NCI-H1048 (cell line): ENCODE measurements at regions not wholly inside any gene's neighbourhood (a gene's known extent, or its start where the extent isn't known, plus 50 kb on each side); places are given as distances from the start of the nearest gene placed in this dataset.
"Not testable (repeated sequence)": the region's sequence is repeated elsewhere in the genome, so short reads cannot be mapped to it uniquely, and the experiment has no call there.

Experiments
- DNase-seq: peaks from one replicate; lab custom pipeline; 2025; lab: John Stamatoyannopoulos, UW

DNA sequence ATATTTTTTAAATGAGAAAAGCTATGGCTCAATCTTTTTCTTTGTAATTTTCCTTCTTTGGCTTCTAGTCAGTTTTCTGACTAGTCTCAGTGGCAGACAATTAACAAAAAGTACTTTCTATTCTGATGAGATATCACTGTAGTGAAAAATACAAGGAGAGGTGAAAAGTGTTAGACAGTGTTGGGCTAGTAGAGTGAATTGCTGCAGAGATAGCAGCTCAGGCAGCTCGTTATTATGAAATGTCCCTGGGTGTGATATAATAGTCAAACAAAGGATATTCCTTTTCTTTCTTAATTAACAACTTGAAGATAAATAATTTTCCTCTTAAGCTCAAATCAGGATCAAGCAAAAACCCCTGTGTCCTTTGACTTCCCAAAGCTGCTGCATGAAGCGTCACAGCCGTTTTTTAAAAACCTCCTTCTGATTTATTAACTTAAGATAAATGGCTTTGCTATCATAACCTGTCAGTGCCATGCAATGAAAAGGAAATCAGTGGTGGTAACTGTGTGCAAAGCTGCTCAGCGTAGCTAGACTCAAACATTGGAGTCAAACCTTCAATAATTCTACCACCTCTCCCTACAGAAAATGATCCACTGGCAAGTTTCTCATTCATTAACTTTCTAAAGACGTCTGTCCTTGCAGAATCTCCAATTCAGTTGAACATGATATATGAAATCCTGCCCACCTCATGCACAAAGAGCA lies 646.6 kb upstream of the PTBP2 start:
- DNase-seq, result no peak

DNA sequence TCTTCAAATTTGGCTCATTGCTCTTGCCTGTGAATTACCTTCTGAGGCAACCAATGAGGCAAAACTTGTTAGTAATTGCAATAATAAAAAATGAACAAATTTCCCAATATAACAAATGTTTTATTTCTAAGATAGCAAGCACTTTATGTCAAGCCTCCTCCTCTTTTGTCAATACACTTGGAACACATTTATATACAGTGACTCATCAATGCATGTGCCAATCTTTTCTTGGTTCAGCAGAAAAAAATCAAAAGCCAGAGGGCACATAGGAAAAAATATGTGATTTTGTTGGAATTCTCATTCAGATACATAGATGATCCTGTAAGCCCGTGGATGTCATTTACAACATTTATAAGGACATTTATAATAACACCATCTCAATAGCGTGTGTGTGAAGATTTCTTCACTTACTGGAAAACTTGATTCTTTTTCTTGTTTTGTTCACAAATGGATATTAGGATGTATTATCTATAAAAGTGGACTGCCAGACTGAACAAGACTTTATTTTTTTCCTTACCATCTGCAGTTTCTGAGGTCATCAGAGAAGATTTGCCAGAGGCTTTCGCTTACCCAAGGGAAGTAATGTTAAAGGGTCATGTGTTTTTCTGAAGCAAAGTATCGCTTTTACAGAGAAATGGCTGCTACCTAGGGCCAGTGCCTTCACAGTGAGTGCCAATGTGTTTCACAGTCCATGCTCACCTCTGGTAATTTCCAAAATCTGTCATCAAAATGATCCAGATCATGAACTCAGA lies 645.7 kb upstream of the PTBP2 start:
- DNase-seq, result no peak

GRCh38 chr1:96076589-96076988 lies 645.0 kb upstream of the PTBP2 start:
- DNase-seq, result no peak

- no peak for DNase-seq
Observed at GRCh38 chr1:96079581-96079980, 642.0 kb upstream of the PTBP2 start.

DNA sequence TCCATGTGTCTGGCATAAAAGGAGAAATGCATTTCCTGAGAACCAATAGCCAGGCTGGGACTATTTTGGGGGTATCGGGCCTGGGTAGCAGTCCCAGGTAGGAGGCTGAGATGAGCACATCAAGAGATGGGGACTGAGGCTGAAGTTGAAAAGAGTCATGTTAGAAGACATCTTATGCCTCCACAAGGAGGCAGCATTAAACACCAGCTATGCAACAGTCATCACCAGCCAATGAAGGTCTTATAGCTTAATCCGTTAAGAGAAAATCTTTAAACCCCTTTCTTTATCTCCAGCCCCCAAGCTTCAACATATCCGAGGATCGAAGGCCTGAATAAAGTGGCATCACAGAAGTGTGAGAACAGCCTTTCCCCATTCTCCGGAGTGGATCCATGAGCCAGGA lies 640.7 kb upstream of the PTBP2 start:
- DNase-seq, result no peak

DNA sequence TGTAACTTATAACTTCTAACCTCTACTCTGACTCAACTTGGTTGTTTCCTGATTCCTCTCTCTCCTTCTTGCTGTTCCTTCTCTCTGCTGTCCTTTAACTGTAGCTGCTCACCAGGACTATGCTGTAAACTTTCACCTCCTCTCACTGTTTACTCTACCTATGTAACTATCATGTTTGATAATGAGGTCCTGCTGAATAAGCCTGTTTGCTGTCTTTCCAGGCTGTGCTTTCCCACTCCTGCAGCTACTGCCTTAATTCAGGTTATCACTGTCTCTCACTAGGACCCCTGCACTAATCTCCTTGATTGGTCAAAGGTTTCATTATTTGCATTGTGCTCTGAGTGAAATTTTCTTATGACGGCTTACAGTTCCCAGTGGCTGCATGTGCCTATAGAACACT lies 633.9 kb upstream of the PTBP2 start:
- DNase-seq, result no peak

GRCh38 chr1:96090134-96090533 lies 631.5 kb upstream of the PTBP2 start:
- DNase-seq, result no peak

DNA sequence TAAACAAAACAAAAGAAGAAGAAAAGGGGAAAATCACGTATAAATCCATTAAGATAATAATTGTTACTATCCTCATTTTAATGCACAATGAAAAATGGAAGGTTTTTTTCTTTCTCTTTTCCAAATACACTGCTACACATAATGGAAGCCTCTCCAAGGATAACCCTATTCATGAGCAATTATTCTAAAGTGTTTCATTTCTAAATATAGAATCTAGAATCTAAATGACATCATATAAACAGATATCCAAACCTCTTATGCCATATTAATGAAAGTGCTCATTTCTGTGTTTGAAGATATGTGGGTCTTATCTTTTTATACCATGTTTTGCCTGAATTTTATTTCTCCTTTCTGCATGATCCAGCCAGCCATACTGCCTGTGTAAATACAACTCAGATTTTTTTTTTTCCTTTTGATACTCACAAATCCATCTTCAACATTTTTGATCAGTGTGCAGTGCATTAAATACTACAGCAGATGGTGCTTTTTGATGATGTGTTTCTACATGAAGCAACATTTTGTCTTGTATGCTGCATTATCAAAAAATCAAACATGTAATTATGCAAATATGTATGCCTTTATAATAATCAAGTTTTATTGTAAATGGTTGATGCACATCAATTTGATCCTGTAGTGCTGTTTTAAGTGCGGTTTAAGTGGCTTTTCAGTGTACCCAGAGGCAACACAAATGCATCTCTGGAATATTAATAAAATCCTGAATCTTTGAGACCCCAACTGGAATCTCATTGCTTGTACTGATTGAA lies 625.6 kb upstream of the PTBP2 start:
- no peak for DNase-seq

DNA sequence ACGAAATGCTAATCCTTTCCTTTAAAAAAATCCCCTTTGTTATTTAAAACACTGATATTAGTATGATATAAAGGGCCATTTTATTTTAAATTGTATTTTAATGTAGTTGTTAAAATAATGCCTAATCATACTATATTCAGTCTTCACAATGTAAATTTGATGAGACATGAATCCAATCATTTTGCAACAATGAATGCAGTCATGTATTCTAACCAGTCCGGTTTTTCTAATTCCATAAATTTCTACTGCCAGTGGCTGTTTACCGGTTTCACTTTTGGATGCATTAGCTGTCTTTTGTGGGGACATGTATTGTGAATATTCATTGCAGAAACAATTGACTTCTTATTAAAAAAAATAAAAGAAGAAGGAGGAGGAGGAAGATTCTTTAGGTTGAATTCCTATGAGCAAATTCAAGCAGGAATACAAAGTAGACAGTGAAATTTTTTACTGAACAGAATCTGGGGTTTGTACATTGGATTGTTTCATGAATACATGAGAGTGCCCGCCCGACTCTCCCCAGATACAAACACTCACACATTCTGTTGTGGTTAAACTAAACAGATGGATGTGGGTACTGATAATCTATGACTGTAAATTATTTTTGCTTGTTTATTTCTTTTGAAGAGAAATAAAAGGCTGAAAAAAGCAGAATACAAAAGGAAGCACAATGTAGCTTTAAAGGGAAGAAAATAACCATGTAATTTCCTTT lies 624.8 kb upstream of the PTBP2 start:
- DNase-seq, result no peak

- DNase-seq, result no peak
Observed at GRCh38 chr1:96104506-96104905, 617.1 kb upstream of the PTBP2 start.

GRCh38 chr1:96104906-96105305 lies 616.7 kb upstream of the PTBP2 start:
- no peak for DNase-seq

DNA sequence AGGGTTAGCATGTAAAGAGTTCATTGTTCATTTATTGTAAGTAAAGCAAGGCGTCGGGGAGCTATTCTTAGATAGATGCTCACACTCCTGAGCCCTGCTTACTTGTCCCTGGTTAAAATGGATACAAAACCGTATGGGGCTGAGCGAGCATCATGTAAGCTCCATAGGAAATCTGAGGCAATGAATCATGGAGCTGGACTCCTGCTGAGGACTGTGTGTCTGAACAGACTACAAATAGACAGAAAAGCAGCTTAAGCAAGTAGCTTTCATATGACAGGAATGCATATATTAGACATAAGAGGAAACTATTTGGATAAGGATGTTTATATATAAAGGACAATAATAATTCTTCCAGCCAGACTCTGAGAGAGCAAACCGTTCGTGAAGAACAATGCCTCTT lies 604.9 kb upstream of the PTBP2 start:
- no peak for DNase-seq

DNA sequence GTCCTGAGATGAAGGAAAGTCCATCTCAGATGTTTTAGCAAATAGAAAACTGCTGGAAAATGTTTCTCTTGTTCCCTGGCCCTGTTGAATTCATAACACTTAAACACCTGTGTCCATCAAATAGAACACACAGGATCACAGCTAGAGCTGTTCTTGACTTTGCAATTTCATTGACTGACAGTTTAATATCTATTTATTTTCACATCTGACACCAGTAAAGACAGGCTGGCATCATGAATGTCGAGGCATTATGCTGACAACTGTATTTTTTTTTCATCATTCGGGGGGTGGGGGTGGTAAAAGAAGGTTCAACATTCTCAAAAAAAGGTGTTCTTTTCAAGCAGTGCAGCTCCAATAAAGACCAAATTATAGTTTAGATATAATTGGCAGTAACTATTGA lies 591.2 kb upstream of the PTBP2 start:
- no peak for DNase-seq

- DNase-seq, result no peak
Observed at GRCh38 chr1:96144636-96145035, 576.9 kb upstream of the PTBP2 start.

DNA sequence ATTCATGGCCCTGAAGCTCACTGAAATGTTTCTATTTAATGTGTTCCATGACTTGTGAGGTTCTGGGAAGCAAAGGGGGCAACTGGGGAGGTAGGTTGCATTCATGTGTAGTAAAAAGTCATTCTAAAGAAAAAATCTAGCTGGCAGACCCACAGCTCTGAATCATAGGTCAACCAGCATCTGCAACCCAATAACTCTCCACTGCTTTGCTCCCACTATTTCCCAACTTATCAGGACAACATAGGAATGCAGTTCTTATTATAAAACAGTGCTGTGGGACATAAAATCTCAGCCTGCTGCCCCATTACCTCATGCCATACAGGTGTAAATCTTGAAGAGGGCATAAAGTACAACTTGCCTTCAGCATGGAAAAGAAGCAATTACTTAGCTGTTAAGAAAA lies 576.1 kb upstream of the PTBP2 start:
- no peak for DNase-seq

- DNase-seq, result not testable (repeated sequence)
Observed at GRCh38 chr1:96152957-96153356, 568.6 kb upstream of the PTBP2 start.

- DNase-seq, result no peak
Observed at GRCh38 chr1:96157101-96157500, 564.5 kb upstream of the PTBP2 start.

GRCh38 chr1:96159379-96159778 lies 562.2 kb upstream of the PTBP2 start:
- no peak for DNase-seq

DNA sequence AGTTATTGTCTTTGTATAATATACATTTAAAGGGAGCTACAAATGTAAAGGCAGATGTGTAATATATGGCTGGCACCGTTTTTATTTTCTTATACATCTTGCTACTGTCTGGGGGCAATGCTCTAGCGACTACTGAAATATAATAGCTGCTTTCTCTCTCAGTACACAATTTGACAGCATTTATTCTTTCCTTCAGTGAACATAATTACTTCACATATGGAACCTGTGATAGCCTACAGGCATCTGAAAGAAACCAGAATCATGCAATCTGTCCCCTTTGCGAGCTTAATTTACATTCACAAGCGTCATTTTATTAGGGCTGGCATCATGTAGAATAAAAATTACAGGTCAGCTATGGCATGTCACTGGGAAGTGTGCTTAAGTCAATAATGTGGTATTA lies 557.5 kb upstream of the PTBP2 start:
- no peak for DNase-seq

DNA sequence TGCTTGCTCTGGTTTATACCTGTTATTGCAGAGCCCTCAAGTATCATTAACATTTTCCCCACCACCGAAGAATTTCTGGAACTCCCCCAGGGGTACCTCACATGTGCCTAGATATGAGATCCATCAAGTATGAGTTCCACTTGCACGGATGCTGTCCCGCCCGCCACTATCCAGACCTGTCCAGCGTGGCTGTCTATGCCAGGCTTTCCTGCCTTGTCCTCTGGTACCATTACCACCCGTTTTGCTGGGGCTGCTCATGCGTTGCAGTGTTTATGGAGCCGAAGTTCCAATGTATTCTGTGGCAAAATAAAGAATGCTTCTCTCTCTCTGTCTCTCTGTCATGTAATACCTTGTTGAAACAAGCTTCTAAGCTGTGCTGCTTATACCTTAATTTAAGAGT lies 543.5 kb upstream of the PTBP2 start:
- DNase-seq, result no peak

GRCh38 chr1:96183485-96183884 lies 538.1 kb upstream of the PTBP2 start:
- DNase-seq, result no peak

- no peak for DNase-seq
Observed at GRCh38 chr1:96183928-96184327, 537.7 kb upstream of the PTBP2 start.
